Fibroblast of skin of scalp (primary cell): ENCODE measurements at regions not wholly inside any gene's neighbourhood (a gene's known extent, or its start where the extent isn't known, plus 50 kb on each side); places are given as distances from the start of the nearest gene placed in this dataset.
"Not testable (repeated sequence)": the region's sequence is repeated elsewhere in the genome, so short reads cannot be mapped to it uniquely, and the experiment has no call there.

ENCODE experiments used
- DNase-seq: peaks from one replicate; pipeline ENCODE4 v3.0.0-alpha.2; 2013

GRCh38 chr4:160510928-160511327 is 1408.0 kb downstream of the RAPGEF2 start:
- DNase-seq: peak; percentile 3

GRCh38 chr4:160514126-160514525 is 1411.2 kb downstream of the RAPGEF2 start:
- DNase-seq: no peak

- DNase-seq: no peak
These were observed 1420.4 kb downstream of the RAPGEF2 start for GRCh38 chr4:160523231-160523630.

DNA sequence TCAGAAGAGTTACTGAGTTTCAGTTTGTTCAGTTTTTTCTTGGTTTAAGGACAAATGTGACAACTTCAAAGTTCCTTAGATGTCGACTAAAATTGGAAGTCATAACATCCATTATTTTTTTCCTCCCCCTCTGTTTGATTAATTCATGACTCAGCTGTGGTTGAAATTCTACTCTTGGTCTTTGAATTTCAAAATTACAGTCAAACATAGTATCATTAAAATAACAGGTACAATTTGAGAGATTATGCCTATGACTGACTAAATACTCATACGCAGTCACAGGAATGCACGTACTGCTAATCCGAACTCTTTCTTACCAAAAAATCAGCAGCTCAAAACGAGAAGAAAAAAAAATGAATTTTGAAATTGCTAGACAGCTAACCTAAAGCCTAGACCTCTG is 1434.8 kb downstream of the RAPGEF2 start:
- DNase-seq: no peak

- DNase-seq: no peak
These were observed 1443.3 kb downstream of the RAPGEF2 start for GRCh38 chr4:160546201-160546600.

GRCh38 chr4:160549951-160550519 is 1447.2 kb downstream of the RAPGEF2 start:
- DNase-seq: not testable (repeated sequence)

- no peak for DNase-seq
These were observed 1459.8 kb downstream of the RAPGEF2 start for GRCh38 chr4:160562661-160563060.

GRCh38 chr4:160563552-160564282 is 1460.8 kb downstream of the RAPGEF2 start:
- no peak for DNase-seq

DNA sequence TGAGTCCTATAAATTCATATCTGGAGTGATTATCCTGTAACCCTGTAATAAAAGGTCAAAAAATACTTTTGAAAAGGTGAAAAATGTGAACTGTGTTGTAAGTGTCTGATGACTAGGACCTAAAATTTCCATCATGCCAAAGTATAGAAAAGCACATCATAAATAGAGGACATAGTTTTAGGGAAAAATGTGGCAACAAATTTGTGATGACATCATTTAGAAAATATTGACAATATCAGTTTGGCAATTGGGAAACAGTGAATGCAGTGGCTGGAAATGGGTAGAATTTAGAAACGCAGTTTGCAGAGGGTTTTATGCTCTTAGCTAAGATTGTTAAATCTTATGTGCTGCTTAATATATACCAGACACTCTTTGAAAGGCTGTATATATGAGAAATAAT is 1464.8 kb downstream of the RAPGEF2 start:
- no peak for DNase-seq

DNA sequence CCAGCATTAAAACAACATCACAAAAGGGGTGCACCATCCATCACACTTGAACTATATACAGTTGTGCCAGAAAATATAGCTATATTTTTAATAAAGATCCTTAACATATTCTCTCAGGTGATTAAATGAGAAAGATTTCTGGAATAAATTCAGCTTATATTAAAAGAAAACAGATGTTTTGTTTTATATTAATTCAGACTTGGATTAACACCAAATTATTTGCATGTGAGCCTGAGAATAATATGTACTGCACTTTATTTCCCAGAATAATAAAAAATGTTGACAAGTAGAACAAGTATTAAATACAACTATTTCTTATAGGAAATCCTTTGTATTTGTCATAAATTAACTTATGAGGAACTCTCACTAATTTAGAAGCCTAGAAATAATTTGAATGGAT is 1467.4 kb downstream of the RAPGEF2 start:
- no peak for DNase-seq

GRCh38 chr4:160574272-160574671 is 1471.4 kb downstream of the RAPGEF2 start:
- not testable (repeated sequence) for DNase-seq

DNA sequence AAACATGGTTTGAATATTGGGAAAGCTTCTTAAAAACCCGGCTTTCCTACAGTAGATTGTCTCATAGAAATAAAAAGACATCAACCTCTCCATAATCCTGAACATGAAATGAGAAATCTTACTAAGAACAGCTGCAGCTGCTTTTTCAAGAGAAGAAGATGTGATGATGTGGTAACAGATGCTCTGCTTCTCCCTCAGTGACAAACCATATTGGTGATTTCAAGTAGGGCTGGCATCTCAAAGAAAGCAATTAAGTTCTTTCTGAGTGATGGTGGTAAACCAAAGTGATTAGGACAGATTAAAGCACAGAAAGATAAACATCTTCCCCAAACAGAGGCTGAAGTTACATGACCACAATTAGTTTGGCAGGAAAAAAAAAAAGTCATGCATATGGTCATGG is 1477.7 kb downstream of the RAPGEF2 start:
- DNase-seq: no peak

- no peak for DNase-seq
These were observed 1489.4 kb downstream of the RAPGEF2 start for GRCh38 chr4:160592258-160592657.

DNA sequence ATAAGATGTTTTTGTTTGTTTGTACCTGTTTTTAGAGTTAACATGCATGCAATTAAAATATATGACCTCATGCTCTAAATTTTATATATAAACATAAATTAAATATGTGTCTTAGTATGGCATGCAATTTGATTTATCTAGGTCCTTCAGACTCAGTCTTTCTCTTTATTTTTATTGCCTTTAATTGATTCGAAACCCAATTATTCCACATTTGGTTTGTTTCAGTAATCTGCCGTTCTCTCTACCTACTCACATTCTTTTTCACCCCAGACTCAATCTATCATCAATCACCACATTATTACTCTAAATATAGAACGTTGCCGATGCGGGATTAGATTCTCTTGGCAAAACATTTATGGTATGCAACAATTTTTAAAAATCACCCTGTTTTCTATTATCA is 1492.8 kb downstream of the RAPGEF2 start:
- DNase-seq: no peak

DNA sequence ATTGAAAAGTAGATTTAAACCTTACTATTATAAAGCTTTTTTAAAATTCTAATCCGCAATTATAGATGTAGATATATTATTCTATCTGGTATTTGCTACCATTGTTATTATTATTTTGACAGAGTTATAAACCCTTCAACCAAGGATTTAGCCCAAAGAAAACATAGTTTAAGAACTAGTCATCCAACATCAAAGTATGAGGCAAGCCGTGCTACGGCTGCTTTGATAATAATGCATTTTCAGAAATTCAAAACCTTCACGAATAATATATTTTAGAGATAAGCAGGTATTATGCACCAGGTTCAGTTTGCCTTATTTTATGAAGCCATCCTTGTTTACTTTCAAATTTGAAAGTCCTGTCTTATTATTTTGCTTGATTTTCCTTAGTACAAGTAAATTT is 1501.7 kb downstream of the RAPGEF2 start:
- no peak for DNase-seq

DNA sequence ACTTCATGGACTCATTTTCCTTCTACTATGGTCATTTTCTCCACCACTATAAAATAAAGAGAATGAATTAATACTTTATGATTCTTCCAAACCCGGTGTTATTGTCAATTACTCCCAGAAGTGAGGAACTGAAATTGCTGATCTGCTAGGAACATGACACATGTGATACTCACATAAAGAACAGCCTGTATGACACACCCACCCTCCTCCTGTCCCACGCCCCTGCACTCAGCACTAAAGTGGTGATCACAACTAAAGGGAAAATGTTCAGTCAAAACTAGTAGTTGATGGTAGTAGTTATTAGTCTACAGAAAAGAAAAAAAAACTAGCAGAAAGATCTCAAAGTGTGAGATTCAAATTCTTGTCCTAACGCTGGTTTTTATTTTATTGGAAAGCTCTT is 1508.3 kb downstream of the RAPGEF2 start:
- no peak for DNase-seq

DNA sequence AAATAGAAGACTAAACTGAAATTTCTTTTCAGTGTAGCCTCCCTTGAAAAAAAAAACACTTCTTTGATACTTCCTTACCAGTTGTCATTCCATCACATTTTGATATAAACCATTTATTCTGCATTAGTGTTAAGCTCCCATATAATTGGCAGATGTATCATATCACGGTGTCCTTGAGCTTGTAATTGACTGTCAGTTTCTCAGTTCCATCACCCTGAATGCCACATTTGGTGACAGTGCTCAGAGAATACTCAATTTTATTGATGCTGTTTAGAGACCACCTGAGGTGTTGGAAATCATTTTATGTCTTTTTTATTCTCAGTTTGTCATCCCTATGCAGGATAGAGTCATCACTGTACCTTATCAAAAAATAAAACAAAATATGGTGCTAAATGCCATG is 1528.2 kb downstream of the RAPGEF2 start:
- DNase-seq: no peak

DNA sequence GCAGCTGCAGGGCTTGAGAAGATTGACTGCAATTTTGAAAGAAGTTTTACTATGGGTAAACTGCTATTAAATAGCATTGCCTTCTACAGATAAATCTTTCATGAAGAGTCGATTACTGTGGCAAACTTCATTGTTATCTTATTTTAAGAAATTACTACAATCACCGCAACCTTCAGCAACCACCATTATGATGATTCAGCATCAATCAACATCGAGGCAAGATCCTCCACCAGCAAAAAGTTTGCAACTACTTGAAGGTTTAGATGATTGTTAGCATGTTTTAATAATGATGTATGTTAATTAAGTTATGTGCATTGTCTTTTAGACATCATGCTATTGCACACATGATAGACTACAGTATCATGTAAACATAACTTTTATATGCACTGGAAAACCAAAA is 1511.0 kb downstream of the FSTL5 start:
- DNase-seq: no peak

DNA sequence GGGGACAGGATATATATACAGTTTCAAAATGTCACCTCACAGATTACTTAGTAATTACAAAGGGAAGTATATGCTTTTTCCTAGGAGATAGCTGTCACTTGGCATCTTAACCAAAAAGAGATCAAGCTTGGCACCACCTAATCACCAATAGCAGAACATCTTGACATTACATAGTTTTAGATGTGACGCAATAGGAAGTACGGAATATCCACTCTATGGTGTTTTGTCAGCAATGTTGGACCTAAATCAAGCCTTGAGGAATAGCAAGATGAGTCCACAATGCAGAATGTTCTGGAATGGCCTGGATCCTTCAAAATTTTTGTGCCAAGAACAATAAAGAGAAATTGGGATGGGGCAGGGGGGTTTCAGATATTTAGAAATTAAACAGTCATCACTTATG is 1488.2 kb downstream of the FSTL5 start:
- DNase-seq: no peak

GRCh38 chr4:160685729-160686128 is 1478.1 kb downstream of the FSTL5 start:
- DNase-seq: no peak

DNA sequence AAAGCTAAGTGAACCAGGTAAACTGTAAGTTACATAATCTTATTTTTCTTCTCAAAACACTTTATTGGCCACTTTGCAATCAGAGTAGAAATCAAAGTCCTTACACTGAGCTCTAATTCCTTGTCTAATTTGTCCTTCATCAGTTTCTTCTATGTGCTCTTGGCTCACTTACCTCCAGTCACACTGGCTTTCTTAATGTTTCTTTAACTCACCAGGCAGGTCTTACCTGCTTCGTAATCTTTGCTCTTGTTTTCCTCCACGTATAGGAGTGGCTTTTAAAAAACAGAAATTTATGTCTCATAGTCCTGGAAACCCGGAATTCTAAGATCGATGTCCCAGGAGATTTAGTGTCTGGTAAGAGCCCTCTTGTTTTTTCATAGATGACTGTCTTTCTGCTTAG is 1462.1 kb downstream of the FSTL5 start:
- DNase-seq: no peak

- DNase-seq: no peak
These were observed 1454.8 kb downstream of the FSTL5 start for GRCh38 chr4:160709026-160709425.

DNA sequence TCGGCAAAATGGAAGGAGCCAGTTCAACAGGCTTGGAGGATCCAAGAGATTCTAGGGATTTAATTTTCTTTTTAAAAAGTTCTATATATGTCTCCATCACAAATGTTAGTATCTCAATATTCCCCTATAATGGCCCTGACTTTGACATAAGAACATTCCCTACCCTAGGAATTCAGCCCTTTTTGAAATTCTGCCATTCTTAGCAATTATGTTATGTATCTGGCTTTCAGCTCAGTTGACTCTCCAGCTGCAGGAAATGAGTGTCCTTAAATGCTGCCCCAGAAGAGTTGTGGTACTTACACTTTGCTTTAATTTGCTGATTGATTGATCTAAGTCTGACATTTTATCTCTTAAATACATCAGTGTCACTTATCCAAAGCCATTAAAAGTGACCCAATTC is 1454.3 kb downstream of the FSTL5 start:
- DNase-seq: no peak

DNA sequence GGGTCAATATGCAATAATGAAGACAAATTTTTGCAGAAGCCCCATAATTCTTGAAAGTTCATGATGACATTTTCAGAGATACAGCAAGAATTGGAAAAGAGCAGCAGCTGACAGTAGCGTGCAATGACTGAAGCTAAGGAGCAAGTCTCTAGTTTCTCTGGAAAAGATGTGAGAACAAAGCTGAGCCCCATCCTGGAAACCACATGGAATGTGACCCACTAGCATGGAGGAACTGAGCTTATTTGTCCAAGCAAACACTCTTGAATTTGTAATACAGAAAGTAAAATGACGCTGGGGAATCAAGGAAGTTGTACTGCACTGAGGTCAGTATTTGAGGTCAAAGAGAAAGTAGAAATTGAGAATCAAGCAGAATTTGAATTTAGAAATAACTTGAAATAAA is 1447.2 kb downstream of the FSTL5 start:
- DNase-seq: no peak

DNA sequence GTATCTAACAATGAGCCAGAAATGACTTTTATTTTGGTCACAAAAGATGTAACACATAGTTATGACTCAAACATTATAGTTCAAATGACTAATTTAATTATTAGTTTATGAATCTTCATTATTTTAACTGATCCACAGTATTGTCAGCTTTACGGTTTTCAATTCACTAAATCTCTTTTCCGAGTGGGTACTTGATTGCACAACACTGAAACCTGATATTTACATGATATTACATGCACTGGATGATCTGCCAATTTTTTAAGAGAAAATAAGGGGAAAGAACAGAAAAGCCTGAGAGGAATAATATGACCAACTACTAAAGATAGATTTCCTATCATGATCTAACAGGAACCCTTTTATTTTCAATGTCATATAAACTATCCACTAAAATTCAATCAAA is 1446.0 kb downstream of the FSTL5 start:
- no peak for DNase-seq
